H1 (cell line): ENCODE measurements at regions not wholly inside any gene's neighbourhood (a gene's known extent, or its start where the extent isn't known, plus 50 kb on each side); places are given as distances from the start of the nearest gene placed in this dataset.

Source experiments
- CTCF ChIA-PET: fragments of 300-600 bp; sonication (Branson Sonifier 250); formaldehyde crosslinking; loops from one replicate; lab custom pipeline; 2021; ENCODE audit not compliant: partially characterized antibody; lab: Charles Lee
- POLR2A ChIA-PET: fragments of 300-600 bp; sonication (Branson Sonifier 250); formaldehyde crosslinking; loops from one replicate; lab custom pipeline; 2021; ENCODE audit warnings: inconsistent platforms; ENCODE audit not compliant: partially characterized antibody; lab: Charles Lee
- DNase-seq, 2 experiments: peaks; one replicate each; pipeline versions ENCODE4 v3.0.0 to v3.0.0-alpha.2; 2010 to 2022; ENCODE audit warnings: low spot score in 2 of 2, low read depth in 1 of 2, mixed read lengths in 1 of 2
- FAIRE-seq: peaks from 2 replicates; lab custom pipeline; 2011; peaks lifted over from hg19 to GRCh38; lab: Jason Lieb, UNC
- H2AFZ ChIP-seq: 2 replicates; pipeline ENCODE4 v1.8.1; 2012; ENCODE audit warnings: low read length, inconsistent platforms
- H2AK5ac ChIP-seq: 2 replicates; pipeline ENCODE4 v1.6.1; 2013; ENCODE audit warnings: low read depth, low read length
- H2BK120ac ChIP-seq: replicated peaks from 2 replicates; pipeline ENCODE3; 2013; ENCODE audit warnings: low read depth, low read length, inconsistent platforms
- H2BK12ac ChIP-seq: 2 replicates; pipeline ENCODE4 v1.6.1; 2013; ENCODE audit warnings: low read depth, low read length
- H2BK15ac ChIP-seq: 2 replicates; pipeline ENCODE4 v1.6.1; 2013; ENCODE audit warnings: low read length
- H2BK20ac ChIP-seq: 2 replicates; pipeline ENCODE4 v1.6.1; 2013; ENCODE audit warnings: low read length
- H2BK5ac ChIP-seq: 2 replicates; pipeline ENCODE4 v1.6.1; 2013; ENCODE audit warnings: low read depth, low read length
- H3K14ac ChIP-seq: 2 replicates; pipeline ENCODE4 v1.6.1; 2013; ENCODE audit warnings: inconsistent platforms; ENCODE audit not compliant: insufficient read length
- H3K18ac ChIP-seq: 2 replicates; pipeline ENCODE4 v1.6.1; 2013; ENCODE audit warnings: low read length; ENCODE audit errors: extremely low read depth
- H3K23ac ChIP-seq: 2 replicates; pipeline ENCODE4 v1.6.1; 2013; ENCODE audit warnings: inconsistent platforms; ENCODE audit not compliant: insufficient read length
- H3K23me2 ChIP-seq: 2 replicates; pipeline ENCODE4 v1.6.1; 2013; ENCODE audit warnings: low read depth, low read length
- H3K27ac ChIP-seq: 2 replicates; pipeline ENCODE4 v1.6.1; 2011; ENCODE audit warnings: low read depth, low read length, inconsistent platforms
- H3K27me3 ChIP-seq, 4 experiments: replicated peaks in 1 of 4; 1 replicate in 1 of 4; 2 replicates in 3 of 4; pipeline versions ENCODE4 v1.6.1 to v1.8.1; 2011 to 2013; ENCODE audit warnings: low read length in 3 of 4, mild to moderate bottlenecking in 3 of 4, inconsistent platforms in 2 of 4, mixed read lengths in 2 of 4, moderate library complexity in 1 of 4; ENCODE audit not compliant: control insufficient read depth in 3 of 4, insufficient read depth in 3 of 4; ENCODE audit errors: extremely low read depth in 1 of 4
- H3K36me3 ChIP-seq, 4 experiments: 2 replicates each; pipeline versions ENCODE4 v1.6.1 to v1.8.1; 2011 to 2013; ENCODE audit warnings: mild to moderate bottlenecking in 4 of 4, low read length in 3 of 4, moderate library complexity in 2 of 4, control low read depth in 1 of 4, inconsistent platforms in 1 of 4; ENCODE audit not compliant: insufficient read depth in 4 of 4, control insufficient read depth in 2 of 4
- H3K4ac ChIP-seq: replicated peaks from 2 replicates; pipeline ENCODE3; 2013; ENCODE audit warnings: low read length, low read depth, mixed read lengths, inconsistent platforms; ENCODE audit not compliant: insufficient read length
- H3K4me1 ChIP-seq, 4 experiments: replicated peaks in 1 of 4; 1 replicate in 1 of 4; 2 replicates in 3 of 4; pipeline versions ENCODE4 v1.6.1 to v1.8.1; 2011 to 2013; ENCODE audit warnings: low read length in 3 of 4, inconsistent platforms in 2 of 4, mixed read lengths in 1 of 4; ENCODE audit not compliant: insufficient read depth in 4 of 4, control insufficient read depth in 3 of 4
- H3K4me2 ChIP-seq, 2 experiments: 2 replicates each; pipeline versions ENCODE4 v1.6.1 to v1.8.1; 2011 to 2013; ENCODE audit warnings: low read depth in 2 of 2, low read length in 2 of 2, control low read depth in 1 of 2, inconsistent platforms in 1 of 2, mild to moderate bottlenecking in 1 of 2; ENCODE audit not compliant: insufficient read depth in 1 of 2
- H3K4me3 ChIP-seq, 4 experiments: fragments of 200-600, 300-600 bp in 1 of 4; sonication (generic), shearing (Covaris generic), sonication (Bioruptor Twin) in 1 of 4; 2 replicates each; pipeline versions ENCODE4 v1.5.1 to v1.8.1; 2011 to 2016; ENCODE audit warnings: low read length in 4 of 4, low read depth in 3 of 4, control low read depth in 2 of 4, inconsistent platforms in 2 of 4, mild to moderate bottlenecking in 2 of 4, mixed read lengths in 1 of 4, moderate library complexity in 1 of 4; ENCODE audit not compliant: insufficient read depth in 2 of 4; ENCODE audit errors: extremely low read depth in 1 of 4
- H3K56ac ChIP-seq: replicated peaks from 2 replicates; pipeline ENCODE3; 2013; ENCODE audit warnings: low read depth, mild to moderate bottlenecking, mixed read lengths, low read length, inconsistent platforms; ENCODE audit not compliant: insufficient read length
- H3K79me1 ChIP-seq: 2 replicates; pipeline ENCODE4 v1.6.1; 2013; ENCODE audit warnings: low read depth, low read length, control low read depth
- H3K79me2 ChIP-seq, 2 experiments: 2 replicates each; pipeline versions ENCODE4 v1.6.1 to v1.8.1; 2012 to 2013; ENCODE audit warnings: low read length in 2 of 2, mild to moderate bottlenecking in 2 of 2, inconsistent platforms in 1 of 2; ENCODE audit not compliant: insufficient read depth in 2 of 2, control insufficient read depth in 1 of 2
- H3K9ac ChIP-seq, 4 experiments: replicated peaks in 1 of 4; 1 replicate in 1 of 4; 2 replicates in 3 of 4; pipeline versions ENCODE4 v1.6.1 to v1.8.1; 2011 to 2013; ENCODE audit warnings: low read depth in 3 of 4, low read length in 3 of 4, control low read depth in 2 of 4, mild to moderate bottlenecking in 2 of 4, moderate library complexity in 2 of 4, inconsistent platforms in 1 of 4; ENCODE audit errors: extremely low read depth in 1 of 4
- H3K9me3 ChIP-seq, 2 experiments: 2 replicates each; pipeline versions ENCODE4 v1.6.1 to v1.8.1; 2012 to 2013; ENCODE audit warnings: mild to moderate bottlenecking in 2 of 2, moderate library complexity in 2 of 2, control low read depth in 1 of 2, inconsistent platforms in 1 of 2, low read depth in 1 of 2, low read length in 1 of 2, mixed read lengths in 1 of 2; ENCODE audit not compliant: insufficient read depth in 2 of 2
- H4K20me1 ChIP-seq, 2 experiments: replicated peaks in 1 of 2; 2 replicates each; pipeline versions ENCODE3 to v1.8.1; 2011 to 2013; ENCODE audit warnings: inconsistent platforms in 2 of 2, low read length in 2 of 2, mild to moderate bottlenecking in 1 of 2; ENCODE audit not compliant: insufficient read depth in 2 of 2, control insufficient read depth in 1 of 2
- H4K5ac ChIP-seq: 2 replicates; pipeline ENCODE4 v1.6.1; 2013; ENCODE audit warnings: low read length, low read depth, mixed read lengths, inconsistent platforms; ENCODE audit not compliant: insufficient read length
- H4K8ac ChIP-seq: 2 replicates; pipeline ENCODE4 v1.8.0; 2013; ENCODE audit warnings: mild to moderate bottlenecking, moderate library complexity, low read length, inconsistent platforms; ENCODE audit not compliant: insufficient read depth; ENCODE audit errors: extremely low read depth
- H4K91ac ChIP-seq: replicated peaks from 2 replicates; pipeline ENCODE3; 2013; ENCODE audit warnings: low read length, mixed read lengths, inconsistent platforms; ENCODE audit not compliant: insufficient read length
- CHD1 ChIP-seq: IDR thresholded peaks from 2 replicates; pipeline ENCODE4 v1.6.1; 2012; ENCODE audit warnings: low read depth, low read length, improper control_type of control experiment
- KDM5A ChIP-seq: fragments of 200-600 bp; IDR thresholded peaks from 2 replicates; pipeline ENCODE4 v1.7.1; 2012; ENCODE audit warnings: mild to moderate bottlenecking, low read length, inconsistent platforms, mixed read lengths
- POU5F1 ChIP-seq: IDR thresholded peaks from 2 replicates; pipeline ENCODE4 v1.6.1; 2011; ENCODE audit warnings: low read depth, mild to moderate bottlenecking, low read length, moderate library complexity
- TBP ChIP-seq: IDR thresholded peaks from 2 replicates; pipeline ENCODE4 v1.6.1; 2011; ENCODE audit warnings: low read depth, low read length, improper control_type of control experiment
- USF2 ChIP-seq: IDR thresholded peaks from 2 replicates; pipeline ENCODE4 v1.6.1; 2011; ENCODE audit warnings: low read length, improper control_type of control experiment
- WGBS, 2 experiments: shearing (Covaris generic) in 1 of 2; methylation state at CpG; one replicate each; pipeline versions ENCODE4 v1.1.6 to v1.1.7; 2013 to 2015; ENCODE audit warnings: low lambda C conversion rate in 2 of 2, mixed read lengths in 2 of 2, inconsistent platforms in 1 of 2, low coverage in 1 of 2, missing lambda C conversion rate in 1 of 2; ENCODE audit not compliant: insufficient replicate concordance in 2 of 2, insufficient coverage in 1 of 2, insufficient read length in 1 of 2; ENCODE audit errors: extremely low coverage in 1 of 2, missing lambda C conversion rate in 1 of 2; 5-methylcytosine and 5-hydroxymethylcytosine counted together

GRCh38 chr12:114241973-114242434 is 163.9 kb downstream of the TBX5 start:
- 0 out of 4 replicates have a peak, but pooled peaks cover 0 to 4% of the 10 kb centered on the region in 2 experiments for H3K9me3 ChIP-seq
- peak overlapping the region; percentile 4; the same call in 1 of the 2 replicates for H4K8ac ChIP-seq
- no peaks in the 10 kb centered on the region for H3K23me2 ChIP-seq
- H2BK5ac ChIP-seq, result no peak overlapping the region
- no peaks in the 10 kb centered on the region for H3K4me1 ChIP-seq
- H4K20me1 ChIP-seq, result no peaks in the 10 kb centered on the region
- ChIA-PET POLR2A (no interaction called here), CTCF (interaction anchor here (1.3 to 4.1 kb wide), 2 partner anchors 75 to 266 kb away, joined by 3 to 29 read pairs; no protein-coding TSS in a partner anchor)
- FAIRE-seq, result no peak
- H2BK12ac ChIP-seq, result peak overlapping the region; percentile 62
- H4K5ac ChIP-seq, result no peak overlapping the region
- no peak overlapping the region for H3K56ac ChIP-seq
- no peak overlapping the region for H2BK15ac ChIP-seq
- no peak overlapping the region for H3K18ac ChIP-seq
- H2BK120ac ChIP-seq, result no peak overlapping the region
- 98% methylated on average over 4 of the region's 4 CpGs; no CpG with 5 or more reads in 1 of the 2 experiments for WGBS, 2 experiments
- H3K27me3 ChIP-seq, result no peaks in the 10 kb centered on the region; a peak in 1 of 7 replicates
- H3K79me2 ChIP-seq, result no peaks in the 10 kb centered on the region
- TF ChIP-seq USF2 (peak; percentile 67), TBP (no peak), KDM5A (no peak), POU5F1 (no peak), CHD1 (no peak)
- TF ChIP-seq, all 59 proteins: peak for 1
- H2AFZ ChIP-seq, result no peak overlapping the region
- H3K14ac ChIP-seq, result no peak overlapping the region
- H3K4ac ChIP-seq, result no peak overlapping the region
- H3K36me3 ChIP-seq, result no peaks in the 10 kb centered on the region
- no peak for DNase-seq
- H4K91ac ChIP-seq, result no peak overlapping the region
- H2BK20ac ChIP-seq, result no peak overlapping the region
- H3K79me1 ChIP-seq, result no peaks in the 10 kb centered on the region
- no peak overlapping the region for H3K4me2 ChIP-seq
- no peak overlapping the region for H3K27ac ChIP-seq
- H3K4me3 ChIP-seq, result no peak overlapping the region
- no peak overlapping the region for H3K23ac ChIP-seq
- H3K9ac ChIP-seq, result no peak overlapping the region
- H2AK5ac ChIP-seq, result peak overlapping the region; percentile 10; the same call in 1 of the 2 replicates
